ENCODE measurements at regions not wholly inside any gene's neighbourhood (a gene's known extent, or its start where the extent isn't known, plus 50 kb on each side); places are given as distances from the start of the nearest gene placed in this dataset.

DNA sequence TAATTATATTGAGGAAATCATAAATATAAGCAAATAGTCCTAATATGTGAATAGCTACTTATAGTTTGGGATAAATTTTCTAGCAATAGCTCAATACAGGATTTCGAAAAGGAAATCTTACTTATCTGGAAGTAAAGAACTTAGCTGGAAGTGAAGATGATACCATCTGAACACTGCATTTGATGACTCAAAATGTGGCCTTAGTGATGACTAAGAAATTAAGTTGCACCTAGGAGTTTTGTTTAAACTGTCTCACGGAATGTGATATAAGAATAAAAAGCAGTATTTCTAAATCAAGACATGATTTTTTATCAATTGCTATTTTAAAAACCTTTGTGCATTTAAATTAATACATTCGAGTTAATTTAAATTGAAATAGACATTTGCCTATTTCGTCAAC lies 91.2 kb downstream of the EOMES start:
- no peak overlapping the region for H3K4me3 ChIP-seq (ENCODE audit: low read length)
- peak; percentile 36 for DNase-seq (ENCODE audit: low read depth)
- TF ChIP-seq, protein P1, sequence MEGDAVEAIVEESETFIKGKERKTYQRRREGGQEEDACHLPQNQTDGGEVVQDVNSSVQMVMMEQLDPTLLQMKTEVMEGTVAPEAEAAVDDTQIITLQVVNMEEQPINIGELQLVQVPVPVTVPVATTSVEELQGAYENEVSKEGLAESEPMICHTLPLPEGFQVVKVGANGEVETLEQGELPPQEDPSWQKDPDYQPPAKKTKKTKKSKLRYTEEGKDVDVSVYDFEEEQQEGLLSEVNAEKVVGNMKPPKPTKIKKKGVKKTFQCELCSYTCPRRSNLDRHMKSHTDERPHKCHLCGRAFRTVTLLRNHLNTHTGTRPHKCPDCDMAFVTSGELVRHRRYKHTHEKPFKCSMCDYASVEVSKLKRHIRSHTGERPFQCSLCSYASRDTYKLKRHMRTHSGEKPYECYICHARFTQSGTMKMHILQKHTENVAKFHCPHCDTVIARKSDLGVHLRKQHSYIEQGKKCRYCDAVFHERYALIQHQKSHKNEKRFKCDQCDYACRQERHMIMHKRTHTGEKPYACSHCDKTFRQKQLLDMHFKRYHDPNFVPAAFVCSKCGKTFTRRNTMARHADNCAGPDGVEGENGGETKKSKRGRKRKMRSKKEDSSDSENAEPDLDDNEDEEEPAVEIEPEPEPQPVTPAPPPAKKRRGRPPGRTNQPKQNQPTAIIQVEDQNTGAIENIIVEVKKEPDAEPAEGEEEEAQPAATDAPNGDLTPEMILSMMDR (conservative IDR thresholded peaks at IDR 0.05; ENCODE audit: low read length), result no peak

DNA sequence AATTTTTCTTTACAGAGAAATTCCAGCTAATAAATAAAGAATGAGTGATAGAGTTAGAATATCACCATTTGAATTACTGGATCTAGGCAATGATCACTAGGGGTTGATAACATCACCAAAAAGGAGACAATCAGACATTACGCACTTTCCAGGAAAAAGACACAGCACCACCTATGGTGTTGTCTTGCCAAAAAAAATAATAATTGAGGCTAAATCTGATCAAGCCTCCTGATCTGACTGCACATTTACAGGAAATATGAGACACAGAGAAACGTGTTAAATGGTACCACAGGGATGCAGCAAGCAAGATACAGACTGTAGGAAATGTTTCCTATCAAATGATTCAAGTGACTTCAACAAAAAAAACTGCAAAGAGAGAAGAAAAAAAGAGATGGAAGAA lies 92.8 kb downstream of the EOMES start:
- H3K4me3 ChIP-seq (ENCODE audit: low read length), result no peak overlapping the region
- TF ChIP-seq, protein P1 (conservative IDR thresholded peaks at IDR 0.05; ENCODE audit: low read length), result no peak
- DNase-seq (ENCODE audit: low read depth), result no peak

DNA sequence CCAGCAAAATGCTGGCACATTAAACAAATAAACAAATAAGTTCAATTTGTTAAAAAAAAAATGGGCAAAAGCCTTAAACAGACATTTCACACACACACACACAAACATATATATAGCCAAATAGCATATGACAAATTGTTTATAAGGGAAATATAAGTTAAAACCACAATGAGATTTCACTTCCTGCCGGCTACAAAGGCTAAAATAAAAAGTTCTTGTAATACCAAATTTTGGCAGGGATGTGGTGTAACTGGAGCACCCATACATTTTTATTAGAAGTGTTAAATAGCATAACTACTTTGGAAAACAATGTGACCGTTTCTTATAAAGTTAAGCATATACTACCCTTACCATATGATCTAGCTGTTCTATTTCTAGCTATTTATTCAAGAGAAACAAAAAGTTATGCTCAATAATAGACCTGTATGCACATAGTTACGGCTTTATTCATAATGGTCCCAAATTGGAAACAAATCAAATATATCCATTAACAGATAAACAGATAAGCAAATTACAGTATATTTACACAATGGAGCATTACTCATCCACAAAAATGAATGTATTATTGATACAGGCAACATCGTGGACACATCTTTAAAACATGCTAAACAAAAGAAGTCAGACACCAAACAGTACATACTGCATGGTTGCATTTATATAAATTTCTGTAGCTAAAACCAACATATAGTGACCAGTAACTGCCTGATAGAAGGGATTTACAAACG lies 93.9 kb downstream of the EOMES start:
- DNase-seq (ENCODE audit: low read depth), result no peak
- TF ChIP-seq, protein P1 (conservative IDR thresholded peaks at IDR 0.05; ENCODE audit: low read length), result no peak
- H3K4me3 ChIP-seq (ENCODE audit: low read length), result no peak overlapping the region

DNA sequence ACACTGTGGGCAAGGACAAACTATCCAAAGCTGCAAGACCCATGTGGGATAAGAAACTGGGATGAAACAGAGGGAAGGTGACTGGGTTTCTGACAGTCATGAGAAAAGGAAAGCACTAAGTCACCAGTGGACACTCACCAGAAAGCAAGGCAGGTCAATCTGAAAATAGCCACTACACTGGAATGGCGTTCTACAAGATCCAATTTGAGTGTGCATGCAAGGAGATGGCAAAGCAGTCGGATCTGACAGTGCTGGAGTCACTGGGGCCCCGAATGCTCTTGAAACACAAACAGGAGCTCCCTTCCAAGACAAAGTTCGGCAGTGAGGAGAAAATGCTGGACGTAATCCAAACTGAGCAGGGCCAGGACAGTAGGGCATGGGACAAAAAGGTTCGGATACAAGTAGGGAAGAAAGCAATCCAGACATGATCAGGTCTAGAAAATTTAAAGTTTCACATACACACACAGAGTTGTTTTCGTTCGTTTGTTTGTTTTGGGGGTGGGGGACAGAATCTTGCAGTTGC lies 95.5 kb downstream of the EOMES start:
- H3K4me3 ChIP-seq (ENCODE audit: low read length), result no peak overlapping the region
- DNase-seq (ENCODE audit: low read depth), result no peak
- TF ChIP-seq, protein P1 (conservative IDR thresholded peaks at IDR 0.05; ENCODE audit: low read length), result no peak

DNA sequence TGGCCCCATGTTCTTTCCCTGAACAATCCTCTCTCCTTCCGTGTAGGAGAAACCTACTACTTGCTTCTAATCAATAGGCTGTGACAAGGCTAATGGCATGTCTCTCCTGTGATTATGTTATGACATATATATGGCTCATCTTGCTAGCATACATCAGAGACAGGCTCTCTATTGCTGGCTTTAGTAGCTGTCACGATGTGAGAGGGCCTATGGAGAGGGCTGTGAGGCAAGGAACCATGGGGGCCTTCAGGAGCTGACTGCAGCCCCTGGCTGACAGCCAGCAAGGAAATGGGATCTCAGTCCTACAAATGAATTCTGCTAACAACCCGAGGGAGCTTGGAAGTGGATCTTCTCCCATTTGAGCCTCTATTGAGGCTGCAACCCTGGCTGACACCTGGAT lies 96.3 kb downstream of the EOMES start:
- H3K4me3 ChIP-seq (ENCODE audit: low read length), result no peak overlapping the region
- TF ChIP-seq, protein P1 (conservative IDR thresholded peaks at IDR 0.05; ENCODE audit: low read length), result no peak
- no peak for DNase-seq (ENCODE audit: low read depth)

DNA sequence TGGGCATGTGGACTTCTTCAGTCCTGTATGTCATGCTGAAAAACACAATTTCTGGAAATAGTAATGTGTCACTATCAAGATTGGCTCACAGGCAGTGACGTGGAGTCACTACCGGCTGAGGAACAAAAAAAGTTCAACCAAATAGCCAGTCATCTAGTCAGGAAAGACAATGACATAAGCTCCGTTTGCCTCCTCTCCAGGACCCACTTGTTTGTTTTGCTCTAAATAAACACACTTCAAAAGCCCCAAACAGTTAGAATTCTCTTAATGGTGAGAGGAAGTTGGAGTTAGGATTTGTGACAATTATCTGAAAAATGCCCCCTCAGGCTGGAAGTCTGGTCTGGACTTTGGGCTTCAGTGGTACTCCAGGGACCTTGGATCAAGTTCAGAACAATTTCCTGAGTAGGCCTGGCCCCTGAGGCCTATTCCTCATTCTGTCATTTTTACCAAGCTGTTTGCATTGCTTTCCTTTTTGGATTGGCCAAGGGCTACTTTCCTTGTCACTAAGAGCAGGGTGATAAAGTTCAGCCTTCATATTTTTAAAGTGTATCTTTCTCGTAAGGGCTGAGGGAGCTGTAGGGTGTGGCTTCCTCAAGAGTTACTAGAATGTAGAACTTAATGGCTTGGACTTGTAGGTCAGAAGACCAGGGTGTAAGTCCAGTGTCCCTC lies 98.9 kb downstream of the EOMES start:
- no peak overlapping the region for H3K4me3 ChIP-seq (ENCODE audit: low read length)
- DNase-seq (ENCODE audit: low read depth), result no peak
- TF ChIP-seq, protein P1 (conservative IDR thresholded peaks at IDR 0.05; ENCODE audit: low read length), result no peak

DNA sequence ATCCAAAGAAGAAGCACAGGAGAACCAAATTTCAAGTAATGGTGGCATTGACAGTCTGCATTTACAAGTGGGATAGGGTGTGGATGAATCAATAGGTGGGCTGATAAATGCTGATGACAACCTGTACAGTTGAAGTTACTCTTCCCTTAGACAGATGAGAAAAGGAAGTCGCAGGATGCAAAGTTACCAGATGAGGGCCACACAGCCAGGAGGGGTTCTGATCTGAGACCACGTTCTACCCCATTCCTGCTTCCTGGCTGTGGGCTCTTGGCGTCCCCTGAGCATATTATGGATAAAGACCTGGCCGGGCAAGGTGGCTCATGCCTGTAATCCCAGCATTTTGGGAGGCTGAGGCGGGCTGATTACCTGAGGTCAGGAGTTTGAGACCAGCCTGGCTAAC lies 104.6 kb downstream of the EOMES start:
- TF ChIP-seq, protein P1 (conservative IDR thresholded peaks at IDR 0.05; ENCODE audit: low read length), result no peak
- no peak overlapping the region for H3K4me3 ChIP-seq (ENCODE audit: low read length)
- no peak for DNase-seq (ENCODE audit: low read depth)
